GM12875 (cell line): ENCODE measurements at regions not wholly inside any gene's neighbourhood (a gene's known extent, or its start where the extent isn't known, plus 50 kb on each side); places are given as distances from the start of the nearest gene placed in this dataset.

ENCODE experiments used
- H3K4me3 ChIP-seq: one replicate; pipeline ENCODE4 v1.5.1; 2011; ENCODE audit warnings: low read depth, low read length, control low read depth
- TF ChIP-seq, protein P1 (sequence below): IDR thresholded peaks from 2 replicates; pipeline ENCODE4 v1.5.1; 2011; ENCODE audit warnings: low read depth, mild to moderate bottlenecking, control low read depth, inconsistent platforms, low read length, moderate library complexity, borderline replicate concordance; ENCODE audit not compliant: insufficient read depth

- TF ChIP-seq, protein P1, sequence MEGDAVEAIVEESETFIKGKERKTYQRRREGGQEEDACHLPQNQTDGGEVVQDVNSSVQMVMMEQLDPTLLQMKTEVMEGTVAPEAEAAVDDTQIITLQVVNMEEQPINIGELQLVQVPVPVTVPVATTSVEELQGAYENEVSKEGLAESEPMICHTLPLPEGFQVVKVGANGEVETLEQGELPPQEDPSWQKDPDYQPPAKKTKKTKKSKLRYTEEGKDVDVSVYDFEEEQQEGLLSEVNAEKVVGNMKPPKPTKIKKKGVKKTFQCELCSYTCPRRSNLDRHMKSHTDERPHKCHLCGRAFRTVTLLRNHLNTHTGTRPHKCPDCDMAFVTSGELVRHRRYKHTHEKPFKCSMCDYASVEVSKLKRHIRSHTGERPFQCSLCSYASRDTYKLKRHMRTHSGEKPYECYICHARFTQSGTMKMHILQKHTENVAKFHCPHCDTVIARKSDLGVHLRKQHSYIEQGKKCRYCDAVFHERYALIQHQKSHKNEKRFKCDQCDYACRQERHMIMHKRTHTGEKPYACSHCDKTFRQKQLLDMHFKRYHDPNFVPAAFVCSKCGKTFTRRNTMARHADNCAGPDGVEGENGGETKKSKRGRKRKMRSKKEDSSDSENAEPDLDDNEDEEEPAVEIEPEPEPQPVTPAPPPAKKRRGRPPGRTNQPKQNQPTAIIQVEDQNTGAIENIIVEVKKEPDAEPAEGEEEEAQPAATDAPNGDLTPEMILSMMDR: no peak
- no peak overlapping the region for H3K4me3 ChIP-seq
Observed at GRCh38 chr3:127469760-127470159, 120.8 kb downstream of the TPRA1 start.

- TF ChIP-seq, protein P1: no peak
- H3K4me3 ChIP-seq: no peak overlapping the region
Observed at GRCh38 chr3:127467391-127467790, 123.1 kb downstream of the TPRA1 start.

DNA sequence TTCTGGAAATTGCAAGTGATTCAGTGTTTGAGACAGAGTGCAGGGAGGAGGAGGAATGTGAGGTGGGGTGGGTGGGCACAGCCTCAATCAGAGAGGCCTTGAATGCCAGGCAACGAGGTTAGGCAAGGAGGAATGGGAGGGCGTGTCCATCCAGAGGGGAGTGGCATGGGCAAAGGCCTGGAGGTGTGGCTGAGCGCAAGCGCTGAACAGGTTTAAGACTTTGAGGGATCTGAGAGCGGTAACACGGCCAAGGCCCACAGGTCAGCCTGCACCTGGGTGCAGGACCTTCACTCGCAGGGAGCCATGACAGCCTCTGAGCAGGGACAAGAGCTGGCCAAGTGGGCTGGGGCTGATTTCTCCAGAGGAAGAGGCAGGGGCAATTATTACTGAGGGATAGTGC, 125.9 kb downstream of the TPRA1 start:
- TF ChIP-seq, protein P1: no peak
- no peak overlapping the region for H3K4me3 ChIP-seq

DNA sequence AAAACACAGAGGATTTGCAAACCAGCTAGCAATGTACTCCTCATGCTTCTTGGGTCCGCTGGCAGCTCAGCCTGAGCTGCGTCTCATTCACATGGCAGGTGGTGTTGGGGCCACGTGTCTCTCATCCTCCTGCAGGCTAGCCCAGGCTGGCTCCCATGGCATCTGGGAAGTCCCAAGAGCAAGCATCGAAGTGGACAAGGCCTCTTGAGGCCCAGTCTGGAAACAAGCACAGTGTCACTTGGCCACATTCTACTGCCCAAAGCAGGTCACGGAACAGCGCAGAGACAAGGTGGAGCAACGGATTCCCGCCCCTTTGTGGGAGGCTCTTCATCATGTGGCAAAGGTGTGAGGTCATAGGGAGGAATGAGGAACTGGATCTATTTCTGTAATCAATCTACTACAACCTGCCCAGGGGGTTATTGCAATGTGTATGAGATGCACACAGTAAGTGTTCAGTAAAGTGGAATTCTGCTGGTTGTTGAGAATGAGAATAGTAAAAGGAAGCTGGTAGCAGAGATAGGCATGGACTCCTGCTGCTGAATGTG, 128.3 kb downstream of the TPRA1 start:
- no peak overlapping the region for H3K4me3 ChIP-seq
- TF ChIP-seq, protein P1: no peak

DNA sequence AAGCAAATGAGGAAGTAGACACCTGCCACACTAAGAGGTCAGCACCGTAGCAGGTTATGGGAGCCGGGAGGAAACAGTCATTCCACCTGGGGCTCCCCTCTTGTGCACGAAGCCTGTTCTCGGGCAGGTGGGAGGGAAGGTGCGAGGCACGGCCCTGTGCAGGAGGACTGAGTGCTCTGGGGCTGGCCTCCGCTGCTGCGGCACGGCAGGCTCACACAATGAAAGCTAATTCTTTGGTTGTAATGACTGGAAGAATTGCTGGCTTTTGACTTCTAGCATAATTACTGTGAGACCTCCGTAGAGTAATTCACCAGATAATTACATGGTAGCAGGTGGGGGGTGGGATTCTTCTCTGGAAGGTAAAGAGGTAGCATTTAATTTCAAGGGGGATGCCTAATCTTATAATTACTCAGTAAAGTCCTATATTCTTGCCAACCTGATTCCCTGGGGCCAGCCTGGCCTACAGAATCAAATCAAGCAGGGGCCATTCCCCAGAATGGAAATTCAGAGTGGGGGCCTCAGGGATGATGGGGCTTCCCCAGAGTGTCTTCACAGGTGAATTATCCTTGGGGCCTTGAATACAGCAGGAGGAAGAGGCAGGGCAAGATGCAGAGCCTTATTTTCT, 129.1 kb downstream of the TPRA1 start:
- TF ChIP-seq, protein P1: no peak
- no peak overlapping the region for H3K4me3 ChIP-seq

DNA sequence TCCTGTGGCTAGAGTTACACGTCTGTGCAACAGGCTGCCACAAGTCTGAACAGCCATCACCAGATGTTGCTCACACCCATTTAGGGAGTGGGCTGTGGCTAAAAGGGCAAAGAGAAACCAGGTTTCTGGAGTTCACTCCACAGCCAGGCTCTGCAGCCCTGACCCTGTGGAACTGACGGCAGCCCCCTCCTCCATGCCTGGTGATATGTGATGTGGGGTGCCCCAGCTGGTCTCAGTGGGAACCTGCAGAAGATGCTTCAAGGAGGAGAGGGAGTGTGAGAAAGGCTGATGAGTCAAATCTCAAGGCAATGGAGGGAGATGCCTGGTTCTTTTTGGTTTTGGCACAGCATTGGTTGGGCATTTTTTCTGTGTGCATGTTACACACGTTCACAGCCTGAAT, 130.6 kb downstream of the TPRA1 start:
- TF ChIP-seq, protein P1: no peak
- H3K4me3 ChIP-seq: no peak overlapping the region
